ENCODE measurements at regions not wholly inside any gene's neighbourhood (a gene's known extent, or its start where the extent isn't known, plus 50 kb on each side); places are given as distances from the start of the nearest gene placed in this dataset.

DNA sequence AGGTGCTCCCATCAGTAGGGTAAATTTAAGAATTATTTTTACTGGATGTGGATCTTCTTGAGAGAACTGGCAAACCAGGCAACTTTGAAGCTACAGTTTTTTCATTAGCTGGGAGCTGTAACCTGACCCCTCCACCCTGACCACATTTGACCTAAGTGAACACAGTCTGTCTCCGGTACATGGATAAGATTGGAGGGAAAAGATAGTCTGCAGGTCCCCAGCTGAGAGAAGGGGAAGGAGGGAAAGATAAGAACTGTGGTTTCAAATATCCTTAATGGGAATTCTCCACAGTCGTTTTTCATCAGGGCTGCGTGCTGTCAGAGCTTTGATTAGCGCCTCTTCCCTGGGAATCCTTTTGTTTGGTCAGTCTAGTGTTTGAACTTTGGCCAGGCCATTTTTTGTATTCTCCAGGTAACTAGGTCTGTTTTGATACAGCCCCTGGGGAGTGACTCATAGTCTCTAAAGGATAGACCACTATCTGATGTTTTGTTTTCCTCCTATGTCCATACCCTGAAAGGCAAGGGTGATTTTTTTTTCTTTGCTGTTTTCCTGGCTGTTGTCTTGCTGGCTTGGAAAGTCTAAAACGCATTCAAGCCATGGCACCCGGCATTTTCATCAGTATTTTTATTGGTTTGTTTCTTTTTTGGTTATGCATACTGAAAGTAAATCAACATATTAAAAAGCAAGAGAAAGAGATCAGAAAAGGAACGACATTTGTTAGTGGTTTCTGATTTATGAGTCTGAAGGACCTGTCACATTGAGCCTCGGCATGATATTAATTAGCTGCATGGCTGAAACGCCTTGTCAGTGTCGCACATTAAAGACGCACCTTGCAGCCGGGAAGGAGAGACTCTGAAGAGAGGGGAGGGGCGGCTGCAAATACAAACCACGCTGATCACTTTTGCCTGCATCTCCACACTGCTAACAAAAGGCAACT is 183.4 kb upstream of the FN1 start:
- no peak for DNase-seq (ENCODE audit: low spot score)

DNA sequence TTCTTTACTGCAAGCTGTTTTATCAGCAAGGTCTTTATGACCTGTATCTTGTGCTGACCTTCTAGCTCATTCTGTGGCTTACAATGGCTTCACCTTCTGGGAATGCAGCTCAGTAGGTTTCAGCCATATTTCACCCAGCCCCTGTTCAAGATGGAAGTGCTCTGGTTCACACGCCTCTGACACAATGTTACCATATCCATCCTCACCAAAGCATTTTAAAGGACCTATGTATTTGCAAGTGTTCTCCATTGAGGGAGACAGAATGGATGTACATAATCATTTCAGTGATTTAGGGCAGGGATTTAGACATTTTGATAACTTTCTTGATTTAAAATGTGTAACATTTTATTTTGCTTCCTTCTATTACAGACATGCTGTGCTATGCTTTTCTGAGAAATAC is 182.3 kb upstream of the FN1 start:
- no peak for DNase-seq (ENCODE audit: low spot score)

GRCh38 chr2:215617060-215617824 is 181.4 kb upstream of the FN1 start:
- DNase-seq (ENCODE audit: low spot score) = no peak

DNA sequence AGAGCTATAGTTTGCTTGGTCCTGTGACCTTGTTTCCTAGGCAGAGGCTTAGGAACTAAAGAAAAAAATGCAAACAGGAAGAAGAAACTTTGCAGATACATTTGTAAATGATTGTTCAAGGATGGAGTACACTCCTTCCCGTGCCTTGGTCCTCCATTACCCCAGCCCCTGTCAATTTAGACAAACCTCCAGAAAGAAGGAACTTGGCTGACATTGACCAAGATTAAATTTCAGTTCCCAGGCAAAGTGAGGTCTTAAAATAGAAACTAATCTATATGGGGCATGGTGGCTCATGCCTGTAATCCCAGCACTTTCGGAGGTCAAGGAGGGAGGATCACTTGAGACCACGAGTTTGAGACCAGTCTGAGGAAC is 179.9 kb upstream of the FN1 start:
- no peak for DNase-seq (ENCODE audit: low spot score)

DNA sequence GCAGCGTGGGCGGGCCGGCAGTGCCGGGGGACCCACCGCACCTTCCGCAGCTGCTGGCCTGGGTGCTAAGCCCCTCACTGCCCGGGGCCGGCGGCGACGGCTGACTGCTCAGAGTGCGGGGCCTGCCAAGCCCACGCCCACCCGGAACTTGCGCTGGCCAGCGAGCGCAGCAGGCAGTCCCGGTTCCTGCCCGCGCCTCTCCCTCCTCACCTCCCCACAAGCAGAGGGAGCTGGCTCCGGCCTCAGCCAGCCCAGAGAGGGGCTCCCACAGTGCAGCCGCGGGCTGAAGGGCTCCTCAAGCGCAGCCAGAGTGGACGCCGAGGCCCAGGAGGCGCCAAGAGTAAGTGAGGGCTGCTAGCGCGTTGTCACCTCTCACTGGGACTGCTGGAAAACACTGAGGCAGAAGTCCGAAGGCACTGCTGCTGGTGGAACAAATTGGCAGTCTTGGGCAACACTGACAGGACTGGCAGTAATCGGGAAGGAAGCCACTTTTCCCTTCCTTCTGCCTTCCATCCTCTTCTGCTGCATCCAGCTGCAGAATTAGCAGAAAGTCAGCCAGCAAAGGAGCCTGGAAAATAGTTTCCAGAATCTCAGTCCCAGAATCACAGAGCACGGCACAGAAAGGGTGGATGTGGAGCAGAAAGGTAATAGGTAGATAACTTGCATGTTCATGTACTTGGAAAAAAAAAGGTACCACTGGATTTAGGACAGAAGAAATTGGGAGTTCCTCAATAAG is 179.4 kb upstream of the FN1 start:
- no peak for DNase-seq (ENCODE audit: low spot score)

GRCh38 chr2:215614296-215614695 is 178.4 kb upstream of the FN1 start:
- no peak for DNase-seq (ENCODE audit: low spot score)

DNA sequence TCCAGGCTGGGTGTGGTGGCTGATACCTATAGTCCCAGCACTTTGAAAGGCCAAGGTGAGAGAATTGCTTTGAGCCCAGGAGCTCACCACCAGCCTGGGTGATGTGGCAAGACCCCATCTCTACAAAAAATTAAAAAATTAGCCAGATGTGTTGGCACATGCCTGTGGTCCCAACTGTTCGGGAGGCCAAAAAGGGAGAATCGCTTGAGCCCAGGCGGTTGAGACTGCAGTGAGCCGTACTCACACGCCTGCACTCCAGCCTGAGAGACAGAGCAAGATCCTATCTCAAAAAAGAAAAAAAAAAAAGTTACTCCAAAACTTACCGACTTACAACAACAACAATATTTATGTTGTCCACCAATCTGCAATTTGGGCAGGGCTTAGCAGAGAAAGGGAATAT is 178.0 kb upstream of the FN1 start:
- no peak for DNase-seq (ENCODE audit: low spot score)

DNA sequence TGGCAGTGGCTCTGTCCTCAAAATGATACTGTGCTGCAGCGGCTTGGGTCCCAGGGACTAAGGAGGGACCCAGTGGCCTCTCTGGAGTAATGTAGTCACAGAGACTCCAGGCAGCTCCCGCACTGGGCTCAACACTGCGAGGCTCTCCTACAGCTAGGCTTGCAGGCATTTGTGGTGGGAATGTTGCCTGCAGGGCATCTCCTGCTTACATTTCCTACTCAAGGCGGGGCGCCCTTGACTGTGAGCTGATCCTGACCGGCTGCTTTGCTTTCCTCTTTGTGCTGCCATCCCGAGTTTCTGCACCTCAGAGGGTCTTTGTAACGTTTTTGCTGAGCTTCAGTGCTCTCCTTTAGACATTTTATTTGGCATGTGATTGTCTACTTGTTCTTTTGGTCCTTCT is 177.4 kb upstream of the FN1 start:
- no peak for DNase-seq (ENCODE audit: low spot score)

- no peak for DNase-seq (ENCODE audit: low spot score)
Measured at GRCh38 chr2:215612786-215613185, 176.9 kb upstream of the FN1 start.

- DNase-seq (ENCODE audit: low spot score) = no peak
Measured at GRCh38 chr2:215611609-215612386, 175.9 kb upstream of the FN1 start.

DNA sequence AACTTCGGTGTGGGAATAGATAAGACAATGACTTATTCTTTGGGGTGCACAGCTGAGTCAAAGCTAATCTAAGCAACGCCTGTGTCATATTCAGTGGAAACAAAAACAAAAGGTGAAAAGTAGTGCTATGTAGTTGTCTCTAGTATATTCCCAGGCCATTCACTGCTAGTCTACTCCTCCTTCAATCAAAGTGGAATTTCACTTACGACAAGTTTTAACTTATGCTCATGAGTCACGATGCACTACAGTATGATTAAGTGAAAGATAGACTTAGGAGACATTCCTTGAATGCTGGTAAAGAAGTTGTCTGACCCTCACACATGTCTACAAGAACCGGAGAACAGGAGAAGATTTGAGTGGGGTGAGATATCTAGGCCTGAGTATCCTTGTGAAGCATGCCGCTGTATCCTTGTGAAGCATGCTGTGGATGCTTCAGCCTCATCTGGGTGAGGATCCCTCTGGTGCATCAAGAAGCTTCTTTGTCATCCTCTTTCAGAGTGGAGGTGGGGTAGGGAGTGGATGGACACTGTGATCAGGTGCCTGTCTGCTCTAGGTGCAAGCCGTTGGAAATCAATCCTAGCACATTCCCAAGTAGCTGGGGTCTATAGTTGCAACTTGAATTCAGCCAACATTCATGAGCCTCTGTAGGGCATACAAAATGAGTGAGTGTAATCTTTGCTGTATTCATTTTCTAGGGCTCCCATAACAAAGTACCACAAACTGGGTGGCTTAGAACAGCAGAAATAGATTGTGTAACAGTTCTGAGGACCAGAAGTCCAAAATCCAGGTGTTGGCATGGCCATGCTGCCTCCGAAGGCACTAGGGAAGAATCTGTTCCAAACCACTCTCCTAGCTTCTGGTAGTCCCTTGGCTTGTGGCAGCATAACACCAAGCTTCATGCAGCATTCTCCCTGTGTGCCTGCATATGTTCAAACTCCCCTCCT is 173.5 kb upstream of the FN1 start:
- no peak for DNase-seq (ENCODE audit: low spot score)

GRCh38 chr2:215607766-215608165 is 171.9 kb upstream of the FN1 start:
- DNase-seq (ENCODE audit: low spot score) = no peak

DNA sequence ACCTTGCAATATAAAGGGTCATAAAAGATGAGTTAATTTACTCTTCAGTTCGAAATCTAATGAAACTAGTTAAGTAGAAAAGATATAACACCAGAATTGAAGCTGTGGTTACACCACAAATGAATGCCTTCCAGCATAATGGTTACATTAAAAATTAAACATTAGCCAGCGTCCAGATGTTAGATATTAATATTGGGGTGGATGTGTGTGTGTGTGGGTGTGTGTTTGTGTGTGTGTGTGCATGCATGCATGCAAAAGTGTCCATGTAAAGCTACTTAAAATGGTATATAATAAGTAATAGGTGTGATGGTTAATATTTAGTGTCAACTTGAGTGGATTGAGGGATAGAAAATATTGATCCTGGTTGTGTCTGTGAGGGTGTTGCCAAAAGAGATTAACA is 170.4 kb upstream of the FN1 start:
- no peak for DNase-seq (ENCODE audit: low spot score)

- DNase-seq (ENCODE audit: low spot score) = no peak
Measured at GRCh38 chr2:215605214-215605613, 169.3 kb upstream of the FN1 start.

GRCh38 chr2:215604606-215605005 is 168.7 kb upstream of the FN1 start:
- DNase-seq (ENCODE audit: low spot score) = no peak

DNA sequence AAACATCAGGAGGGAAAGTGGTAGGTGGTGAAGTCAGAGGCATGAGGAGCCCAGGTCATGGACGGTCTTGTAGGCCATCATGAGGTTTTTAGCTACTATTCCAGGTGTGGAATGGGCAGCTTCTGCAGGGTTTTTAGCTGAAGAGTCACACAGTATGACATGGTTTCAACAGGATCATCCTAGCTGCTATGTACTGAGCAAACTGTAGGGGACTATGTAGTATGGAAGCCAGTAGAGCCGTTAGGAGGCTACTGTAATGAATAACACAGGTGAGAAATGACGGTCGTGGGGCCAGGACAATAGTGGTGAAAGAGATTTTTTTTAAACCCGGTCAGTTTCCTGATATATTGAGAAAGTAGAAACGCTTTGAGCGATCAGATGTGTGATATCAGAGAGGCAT is 167.6 kb upstream of the FN1 start:
- no peak for DNase-seq (ENCODE audit: low spot score)

GRCh38 chr2:215602997-215603396 is 167.1 kb upstream of the FN1 start:
- DNase-seq (ENCODE audit: low spot score) = no peak

GRCh38 chr2:215601990-215602721 is 166.3 kb upstream of the FN1 start:
- no peak for DNase-seq (ENCODE audit: low spot score)

DNA sequence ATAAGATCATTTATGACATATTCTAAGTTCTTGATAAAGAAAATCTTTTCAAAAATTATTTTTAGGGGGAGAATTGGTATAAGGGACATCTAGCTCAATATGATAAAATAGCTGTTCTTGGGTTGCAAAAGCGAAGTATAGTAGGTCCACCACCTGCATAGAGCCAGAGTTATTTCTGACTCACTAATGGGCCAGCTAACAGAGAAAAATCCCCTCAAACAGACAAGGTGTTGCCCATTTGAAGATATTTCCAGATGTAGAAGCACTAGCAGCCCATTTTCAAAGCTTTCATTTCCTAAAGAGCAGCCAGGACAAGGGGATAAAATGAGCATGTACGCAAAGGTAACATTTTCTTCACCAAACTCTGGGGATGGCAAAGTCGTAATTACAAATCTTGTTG is 165.7 kb upstream of the FN1 start:
- DNase-seq (ENCODE audit: low spot score) = no peak

DNA sequence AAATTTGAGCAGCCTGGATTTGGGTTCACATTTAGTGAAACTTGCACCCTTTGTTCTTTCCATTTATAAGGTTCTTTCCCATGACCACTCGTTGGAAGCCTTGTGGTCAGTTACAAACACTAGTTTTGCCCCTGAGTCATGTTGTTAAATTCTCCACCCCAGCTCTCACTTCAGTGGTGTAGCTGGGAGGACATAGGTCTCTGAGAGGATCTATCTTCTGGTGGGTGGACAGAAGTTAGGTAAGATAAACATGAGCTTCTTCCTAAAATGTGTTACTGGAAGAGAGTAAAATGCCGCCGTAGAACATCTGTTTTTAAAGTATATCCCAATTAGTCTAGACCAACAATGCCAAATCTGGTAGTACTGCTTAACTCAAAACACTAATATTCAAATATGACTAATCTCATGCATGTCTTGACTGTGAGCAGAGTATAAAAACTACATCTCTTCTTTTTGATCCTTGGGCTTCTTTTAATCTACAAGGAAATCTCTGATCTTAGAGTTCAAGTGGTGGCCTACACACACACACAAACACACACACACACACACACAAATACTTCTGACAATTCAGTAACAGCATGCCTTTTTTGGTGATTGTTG is 162.6 kb upstream of the FN1 start:
- no peak for DNase-seq (ENCODE audit: low spot score)
